ENCODE measurements at regions not wholly inside any gene's neighbourhood (a gene's known extent, or its start where the extent isn't known, plus 50 kb on each side); places are given as distances from the start of the nearest gene placed in this dataset.

DNA sequence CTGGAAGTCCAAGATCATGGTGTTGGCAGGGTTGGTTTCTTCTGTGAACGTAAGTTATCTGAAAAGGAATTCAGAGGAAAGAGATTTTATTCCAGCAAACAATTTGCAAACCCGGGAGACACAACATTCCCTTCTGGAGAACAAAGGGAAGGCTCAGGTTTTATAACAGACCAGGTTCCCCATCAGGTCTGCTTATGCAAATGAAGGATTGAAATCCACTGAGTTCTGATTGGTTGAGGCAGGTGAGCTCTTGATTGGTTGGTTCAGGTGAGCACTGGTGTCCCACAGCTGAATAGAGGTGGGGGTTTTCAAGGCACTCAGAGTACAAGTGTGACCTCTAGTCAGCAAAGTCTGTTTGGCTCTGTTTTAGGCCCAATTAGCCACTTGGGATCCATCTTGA is 1306.8 kb downstream of the TBC1D22A start:
- TF ChIP-seq, protein P1, sequence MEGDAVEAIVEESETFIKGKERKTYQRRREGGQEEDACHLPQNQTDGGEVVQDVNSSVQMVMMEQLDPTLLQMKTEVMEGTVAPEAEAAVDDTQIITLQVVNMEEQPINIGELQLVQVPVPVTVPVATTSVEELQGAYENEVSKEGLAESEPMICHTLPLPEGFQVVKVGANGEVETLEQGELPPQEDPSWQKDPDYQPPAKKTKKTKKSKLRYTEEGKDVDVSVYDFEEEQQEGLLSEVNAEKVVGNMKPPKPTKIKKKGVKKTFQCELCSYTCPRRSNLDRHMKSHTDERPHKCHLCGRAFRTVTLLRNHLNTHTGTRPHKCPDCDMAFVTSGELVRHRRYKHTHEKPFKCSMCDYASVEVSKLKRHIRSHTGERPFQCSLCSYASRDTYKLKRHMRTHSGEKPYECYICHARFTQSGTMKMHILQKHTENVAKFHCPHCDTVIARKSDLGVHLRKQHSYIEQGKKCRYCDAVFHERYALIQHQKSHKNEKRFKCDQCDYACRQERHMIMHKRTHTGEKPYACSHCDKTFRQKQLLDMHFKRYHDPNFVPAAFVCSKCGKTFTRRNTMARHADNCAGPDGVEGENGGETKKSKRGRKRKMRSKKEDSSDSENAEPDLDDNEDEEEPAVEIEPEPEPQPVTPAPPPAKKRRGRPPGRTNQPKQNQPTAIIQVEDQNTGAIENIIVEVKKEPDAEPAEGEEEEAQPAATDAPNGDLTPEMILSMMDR (IDR thresholded peaks at IDR 0.05; ENCODE audit: insufficient read depth, low read length, poor library complexity, severe bottlenecking) = no peak
- TF ChIP-seq EZH2phosphoT487 (conservative IDR thresholded peaks at IDR 0.05; ENCODE audit: low read length) = no peak
